Left lung (tissue), 4 donors: ENCODE measurements at regions not wholly inside any gene's neighbourhood (a gene's known extent, or its start where the extent isn't known, plus 50 kb on each side); places are given as distances from the start of the nearest gene placed in this dataset.
"Not testable (repeated sequence)": the region's sequence is repeated elsewhere in the genome, so short reads cannot be mapped to it uniquely, and the experiment has no call there.

ENCODE experiments used
- ATAC-seq: fragments of 200-7000 bp; cut with Tn5 transposase; one replicate; pipeline ENCODE4 v1.9.1; 2020; ENCODE audit warnings: moderate library complexity
- DNase-seq, 4 donors: peaks; one replicate each; pipeline ENCODE4 v3.0.0-alpha.2; 2013 to 2020
- H3K27ac ChIP-seq, 2 donors: fragments of 200-600 bp; sonication (generic) in 1 of 2; one replicate each; pipeline versions ENCODE4 v1.5.0 to v1.8.0; 2020 to 2021
- H3K27me3 ChIP-seq, 2 donors: fragments of 200-600 bp; sonication (generic) in 1 of 2; one replicate each; pipeline versions ENCODE4 v1.5.0 to v1.8.0; 2020 to 2021
- H3K36me3 ChIP-seq, 2 donors: fragments of 200-600 bp; sonication (generic) in 1 of 2; one replicate each; pipeline versions ENCODE4 v1.5.0 to v1.8.0; 2020 to 2021
- H3K4me1 ChIP-seq, 2 donors: fragments of 200-600 bp; one replicate each; pipeline ENCODE4 v1.8.0; 2021
- H3K4me3 ChIP-seq, 2 donors: fragments of 200-600 bp; sonication (generic) in 1 of 2; one replicate each; pipeline versions ENCODE4 v1.5.0 to v1.8.0; 2020 to 2021; ENCODE audit warnings: mild to moderate bottlenecking in 1 of 2
- H3K9me3 ChIP-seq, 2 donors: fragments of 200-600 bp; sonication (generic) in 1 of 2; one replicate each; pipeline versions ENCODE4 v1.5.0 to v1.8.0; 2020 to 2021
- CTCF ChIP-seq, 2 donors: fragments of 200-600 bp; sonication (generic) in 1 of 2; IDR thresholded peaks; one replicate each; pipeline versions ENCODE4 v1.5.0 to v1.8.0; 2021; ENCODE audit warnings: antibody characterized with exemption in 2 of 2
- intact Hi-C, 2 donors: fragments of 100-400 bp; cut with DNase I; formaldehyde crosslinking; loops; one replicate each; pipeline versions ENCODE4 v1.11.2 to v1.14.2; 2022
- donor health status: DM: no; HTN: yes; CAD: no.
- donor health status: DM: no; HTN: no; CAD: no.

GRCh38 chr3:67064105-67064504, 66.0 kb downstream of the KBTBD8 start:
- no peak overlapping the region for H3K27ac ChIP-seq
- no peaks in the 10 kb centered on the region for H3K27me3 ChIP-seq
- DNase-seq (no peak), ATAC-seq (no peak)
- intact Hi-C loops: no loop called here
- no peaks in the 10 kb centered on the region for H3K9me3 ChIP-seq
- H3K4me3 ChIP-seq: no peak overlapping the region
- no peaks in the 10 kb centered on the region for H3K36me3 ChIP-seq
- H3K4me1 ChIP-seq: no peaks in the 10 kb centered on the region
- TF ChIP-seq CTCF (IDR thresholded peaks at IDR 0.05): no peak

- no peaks in the 10 kb centered on the region for H3K9me3 ChIP-seq
- H3K4me3 ChIP-seq: no peak overlapping the region
- intact Hi-C loops: no loop called here
- no peaks in the 10 kb centered on the region for H3K36me3 ChIP-seq
- DNase-seq: peak in 1 of 4 donors; percentile 1
- ATAC-seq: no peak
- TF ChIP-seq CTCF (IDR thresholded peaks at IDR 0.05): no peak
- no peak overlapping the region for H3K27ac ChIP-seq
- no peaks in the 10 kb centered on the region for H3K27me3 ChIP-seq
- no peaks in the 10 kb centered on the region for H3K4me1 ChIP-seq
These were observed 69.1 kb downstream of the KBTBD8 start for GRCh38 chr3:67067251-67067650.

- H3K36me3 ChIP-seq, intact Hi-C loops, DNase-seq, H3K27ac ChIP-seq, H3K4me3 ChIP-seq, ATAC-seq, H3K9me3 ChIP-seq, H3K27me3 ChIP-seq, H3K4me1 ChIP-seq: not testable (repeated sequence)
These were observed 74.5 kb downstream of the KBTBD8 start for GRCh38 chr3:67072640-67073039.

- no peak overlapping the region for H3K27ac ChIP-seq
- H3K4me3 ChIP-seq: no peak overlapping the region
- intact Hi-C loops: no loop called here
- TF ChIP-seq CTCF (IDR thresholded peaks at IDR 0.05): no peak
- no peaks in the 10 kb centered on the region for H3K27me3 ChIP-seq
- peaks cover 0 to 4% of the 10 kb centered on the region in 2 donors for H3K9me3 ChIP-seq
- ATAC-seq (no peak), DNase-seq (no peak)
- H3K36me3 ChIP-seq: no peaks in the 10 kb centered on the region
- no peaks in the 10 kb centered on the region for H3K4me1 ChIP-seq
These were observed 75.7 kb downstream of the KBTBD8 start for GRCh38 chr3:67073812-67074211.

- H3K36me3 ChIP-seq: no peaks in the 10 kb centered on the region
- ATAC-seq: no peak
These were observed 77.2 kb downstream of the KBTBD8 start for GRCh38 chr3:67075295-67075694.

More at GRCh38 chr3:67075295-67075694, 77.2 kb downstream of the KBTBD8 start:
- H3K4me1 ChIP-seq: no peaks in the 10 kb centered on the region
- intact Hi-C loops: no loop called here
- no peak for DNase-seq
- H3K27ac ChIP-seq: no peak overlapping the region
- H3K9me3 ChIP-seq: peaks cover 0 to 4% of the 10 kb centered on the region in 2 donors
- no peak for TF ChIP-seq CTCF (IDR thresholded peaks at IDR 0.05)
- H3K4me3 ChIP-seq: no peak overlapping the region
- H3K27me3 ChIP-seq: no peaks in the 10 kb centered on the region
